Kidney epithelial cell (primary cell): ENCODE measurements at regions not wholly inside any gene's neighbourhood (a gene's known extent, or its start where the extent isn't known, plus 50 kb on each side); places are given as distances from the start of the nearest gene placed in this dataset.
"Not testable (repeated sequence)": the region's sequence is repeated elsewhere in the genome, so short reads cannot be mapped to it uniquely, and the experiment has no call there.

Experiments used
- DNase-seq: peaks from one replicate; pipeline ENCODE4 v3.0.0-alpha.2; 2010; ENCODE audit warnings: low read depth
- H3K27me3 ChIP-seq: 2 replicates; pipeline ENCODE4 v1.6.0; 2011; ENCODE audit warnings: low read length; ENCODE audit not compliant: control insufficient read depth, insufficient read depth
- H3K36me3 ChIP-seq: 2 replicates; pipeline ENCODE4 v1.5.1; 2011; ENCODE audit warnings: low read length; ENCODE audit not compliant: control insufficient read depth, insufficient read depth
- H3K4me3 ChIP-seq: 2 replicates; pipeline ENCODE4 v1.5.1; 2011; ENCODE audit warnings: low read depth, mild to moderate bottlenecking, control low read depth, low read length
- CTCF ChIP-seq: IDR thresholded peaks from 2 replicates; pipeline ENCODE4 v1.5.1; 2011; ENCODE audit warnings: mild to moderate bottlenecking, moderate library complexity, low read length, control low read depth, inconsistent platforms; ENCODE audit not compliant: insufficient read depth, poor library complexity, severe bottlenecking

- DNase-seq, result no peak
- no peak for TF ChIP-seq CTCF
- no peak overlapping the region for H3K4me3 ChIP-seq
- no peaks in the 10 kb centered on the region for H3K27me3 ChIP-seq
- H3K36me3 ChIP-seq, result no peaks in the 10 kb centered on the region
These were observed 79.8 kb upstream of the ADAMTS18 start for GRCh38 chr16:77514500-77515220.

GRCh38 chr16:77525226-77525625, 90.4 kb upstream of the ADAMTS18 start:
- DNase-seq, H3K36me3 ChIP-seq, H3K4me3 ChIP-seq, H3K27me3 ChIP-seq: not testable (repeated sequence)

GRCh38 chr16:77531752-77532151, 96.9 kb upstream of the ADAMTS18 start:
- Histone ChIP-seq H3K4me3 (no peak overlapping the region), H3K27me3 (no peaks in the 10 kb centered on the region), H3K36me3 (no peaks in the 10 kb centered on the region)
- DNase-seq, result peak; percentile 68
- TF ChIP-seq CTCF, result no peak

GRCh38 chr16:77536809-77537208, 102.0 kb upstream of the ADAMTS18 start:
- no peaks in the 10 kb centered on the region for H3K36me3 ChIP-seq
- DNase-seq, result no peak
- no peak overlapping the region for H3K4me3 ChIP-seq
- H3K27me3 ChIP-seq, result peaks cover 2% of the 10 kb centered on the region
- no peak for TF ChIP-seq CTCF

GRCh38 chr16:77539421-77540034, 104.7 kb upstream of the ADAMTS18 start:
- peaks cover 2% of the 10 kb centered on the region for H3K27me3 ChIP-seq
- no peaks in the 10 kb centered on the region for H3K36me3 ChIP-seq
- H3K4me3 ChIP-seq, result no peak overlapping the region
- no peak for TF ChIP-seq CTCF
- DNase-seq, result no peak

GRCh38 chr16:77540646-77541045, 105.8 kb upstream of the ADAMTS18 start:
- DNase-seq, result peak; percentile 51
- Histone ChIP-seq H3K36me3 (no peaks in the 10 kb centered on the region), H3K4me3 (no peak overlapping the region), H3K27me3 (peaks cover 2% of the 10 kb centered on the region)
- TF ChIP-seq CTCF, result no peak
